HG03378 (cell line): ENCODE measurements at regions not wholly inside any gene's neighbourhood (a gene's known extent, or its start where the extent isn't known, plus 50 kb on each side); places are given as distances from the start of the nearest gene placed in this dataset.

Experiments
- ATAC-seq: cut with Tn5 transposase; IDR thresholded peaks from one replicate; pipeline ENCODE4 v1.9.1; 2021; ENCODE audit warnings: mild to moderate bottlenecking, moderate library complexity; ENCODE audit not compliant: unreplicated experiment

GRCh38 chr5:173740400-173740799, 124.0 kb upstream of the BOD1 start:
- ATAC-seq, result no peak

- ATAC-seq, result no peak
Measured at GRCh38 chr5:173741087-173741486, 124.6 kb upstream of the BOD1 start.

GRCh38 chr5:173741729-173742431, 125.4 kb upstream of the BOD1 start:
- ATAC-seq, result peak; percentile 7

GRCh38 chr5:173742432-173742816, 126.0 kb upstream of the BOD1 start:
- ATAC-seq, result peak; percentile 64

GRCh38 chr5:173743641-173744343, 127.3 kb upstream of the BOD1 start:
- ATAC-seq, result peak; percentile 49

GRCh38 chr5:173744551-173744950, 128.1 kb upstream of the BOD1 start:
- no peak for ATAC-seq

GRCh38 chr5:173745123-173745522, 128.7 kb upstream of the BOD1 start:
- no peak for ATAC-seq

GRCh38 chr5:173745557-173745956, 129.1 kb upstream of the BOD1 start:
- ATAC-seq, result no peak

GRCh38 chr5:173746047-173746646, 129.7 kb upstream of the BOD1 start:
- no peak for ATAC-seq

- no peak for ATAC-seq
Measured at GRCh38 chr5:173747876-173748275, 131.4 kb upstream of the BOD1 start.

- ATAC-seq, result no peak
Measured at GRCh38 chr5:173750538-173751265, 134.3 kb upstream of the BOD1 start.

GRCh38 chr5:173751266-173751600, 134.8 kb upstream of the BOD1 start:
- ATAC-seq, result no peak

GRCh38 chr5:173752653-173753052, 135.5 kb upstream of the CPEB4 start:
- ATAC-seq, result no peak

GRCh38 chr5:173753307-173754168, 134.6 kb upstream of the CPEB4 start:
- ATAC-seq, result no peak

GRCh38 chr5:173755319-173755718, 132.8 kb upstream of the CPEB4 start:
- no peak for ATAC-seq

- no peak for ATAC-seq
Measured at GRCh38 chr5:173757403-173758209, 130.5 kb upstream of the CPEB4 start.

GRCh38 chr5:173758676-173759075, 129.5 kb upstream of the CPEB4 start:
- no peak for ATAC-seq

- no peak for ATAC-seq
Measured at GRCh38 chr5:173759691-173760090, 128.5 kb upstream of the CPEB4 start.

GRCh38 chr5:173760461-173761177, 127.5 kb upstream of the CPEB4 start:
- ATAC-seq, result no peak
